ENCODE measurements at regions not wholly inside any gene's neighbourhood (a gene's known extent, or its start where the extent isn't known, plus 50 kb on each side); places are given as distances from the start of the nearest gene placed in this dataset.

- no peak for DNase-seq (ENCODE audit: low read depth, low spot score)
- TF ChIP-seq CTCF (IDR thresholded peaks at IDR 0.05; ENCODE audit: insufficient read depth, low read length, missing control alignments): no peak
- ChIA-PET CTCF (no interaction called here), POLR2A (no interaction called here)
- H3K4me3 ChIP-seq (ENCODE audit: low read depth, low read length): no peak overlapping the region
Observed at GRCh38 chr9:81741103-81741502, 51.8 kb upstream of the TLE1 start.

GRCh38 chr9:81748091-81748490 is 58.7 kb upstream of the TLE1 start:
- POLR2A ChIA-PET: no interaction called here
- CTCF ChIA-PET: interaction anchor here (0.6 kb wide), 1 partner anchor 555 kb away, joined by 3 read pairs; no protein-coding TSS in a partner anchor
- no peak for TF ChIP-seq CTCF (IDR thresholded peaks at IDR 0.05; ENCODE audit: insufficient read depth, low read length, missing control alignments)
- no peak overlapping the region for H3K4me3 ChIP-seq (ENCODE audit: low read depth, low read length)
- no peak for DNase-seq (ENCODE audit: low read depth, low spot score)

- no peak overlapping the region for H3K4me3 ChIP-seq (ENCODE audit: low read depth, low read length)
- no peak for TF ChIP-seq CTCF (IDR thresholded peaks at IDR 0.05; ENCODE audit: insufficient read depth, low read length, missing control alignments)
- DNase-seq (ENCODE audit: low read depth, low spot score): no peak
- POLR2A ChIA-PET: no interaction called here
- CTCF ChIA-PET: interaction anchor here (0.6 kb wide), 1 partner anchor 78 kb away, joined by 3 read pairs; no protein-coding TSS in a partner anchor
Observed at GRCh38 chr9:81753436-81753835, 64.1 kb upstream of the TLE1 start.

- no peak for DNase-seq (ENCODE audit: low read depth, low spot score)
- ChIA-PET CTCF (no interaction called here), POLR2A (no interaction called here)
- no peak overlapping the region for H3K4me3 ChIP-seq (ENCODE audit: low read depth, low read length)
- TF ChIP-seq CTCF (IDR thresholded peaks at IDR 0.05; ENCODE audit: insufficient read depth, low read length, missing control alignments): no peak
Observed at GRCh38 chr9:81754245-81754644, 64.9 kb upstream of the TLE1 start.

- POLR2A ChIA-PET: no interaction called here
Observed at GRCh38 chr9:81755721-81756120, 66.4 kb upstream of the TLE1 start.

GRCh38 chr9:81756561-81756960 is 67.2 kb upstream of the TLE1 start:
- no peak for TF ChIP-seq CTCF (IDR thresholded peaks at IDR 0.05; ENCODE audit: insufficient read depth, low read length, missing control alignments)
- POLR2A ChIA-PET: no interaction called here
- CTCF ChIA-PET: no interaction called here
- DNase-seq (ENCODE audit: low read depth, low spot score): no peak
- H3K4me3 ChIP-seq (ENCODE audit: low read depth, low read length): no peak overlapping the region

More at GRCh38 chr9:81755721-81756120, 66.4 kb upstream of the TLE1 start:
- H3K4me3 ChIP-seq (ENCODE audit: low read depth, low read length): no peak overlapping the region
- CTCF ChIA-PET: no interaction called here
- TF ChIP-seq CTCF (IDR thresholded peaks at IDR 0.05; ENCODE audit: insufficient read depth, low read length, missing control alignments): no peak
- no peak for DNase-seq (ENCODE audit: low read depth, low spot score)
